ENCODE measurements at regions not wholly inside any gene's neighbourhood (a gene's known extent, or its start where the extent isn't known, plus 50 kb on each side); places are given as distances from the start of the nearest gene placed in this dataset.

- no peak overlapping the region for H4K91ac ChIP-seq (ENCODE audit: insufficient read length, low read depth, low read length)
- no peak overlapping the region for H4K8ac ChIP-seq (replicated peaks; ENCODE audit: insufficient read length, low read depth, low read length)
- Mint-ChIP-seq H3K27me3 (ENCODE audit: low read depth) (peaks cover 2% of the 10 kb centered on the region), H3K4me3 (no peak overlapping the region), H3K4me1 (peaks cover 18 to 19% of the 10 kb centered on the region in 2 experiments), H3K36me3 (ENCODE audit: insufficient read depth in 1 of 3, low read depth in 3 of 3) (no peaks in the 10 kb centered on the region; a peak in 1 of 7 replicates), H3K27ac (no peak overlapping the region), H3K9me3 (no peaks in the 10 kb centered on the region; a peak in 1 of 5 replicates)
- no peak overlapping the region for H2BK20ac ChIP-seq (ENCODE audit: low read depth, low read length, poor library complexity, severe bottlenecking)
- no peak overlapping the region for H3K56ac ChIP-seq (ENCODE audit: insufficient read length, low read depth, low read length)
- no peaks in the 10 kb centered on the region for H4K20me1 ChIP-seq (ENCODE audit: control insufficient read depth, insufficient read depth, insufficient read length)
- no peak overlapping the region for H2BK5ac ChIP-seq (ENCODE audit: insufficient read length, low read length)
- H3K9me3 ChIP-seq (ENCODE audit: control insufficient read depth, low read depth, low read length), result no peaks in the 10 kb centered on the region
- no peak overlapping the region for H3K18ac ChIP-seq (ENCODE audit: insufficient read length, low read depth, low read length)
- no peaks in the 10 kb centered on the region for H3K79me1 ChIP-seq (ENCODE audit: insufficient read depth, low read depth, low read length, poor library complexity, severe bottlenecking)
- H4K5ac ChIP-seq (ENCODE audit: insufficient read length, low read depth, low read length), result no peak overlapping the region
- no peaks in the 10 kb centered on the region for H3K79me2 ChIP-seq (ENCODE audit: insufficient read depth, low read length)
- no peak overlapping the region for H3K4me2 ChIP-seq (ENCODE audit: insufficient read depth, insufficient read length, low read length)
- no CpG with 5 or more reads among the region's 4 CpGs for WGBS (ENCODE audit: extremely low coverage, insufficient read length, low lambda C conversion rate)
- TF ChIP-seq CTCF (conservative IDR thresholded peaks at IDR 0.05), result no peak
- no peaks in the 10 kb centered on the region for H3K27me3 ChIP-seq (ENCODE audit: insufficient read depth, low read length)
- H2BK120ac ChIP-seq (ENCODE audit: low read depth, low read length, poor library complexity, severe bottlenecking), result no peak overlapping the region
- H2AK5ac ChIP-seq (ENCODE audit: insufficient read length, low read length), result no peak overlapping the region
- no peak for DNase-seq
- H2BK12ac ChIP-seq (ENCODE audit: insufficient read length, low read depth, low read length), result no peak overlapping the region
- H2BK15ac ChIP-seq (ENCODE audit: low read depth, low read length), result no peak overlapping the region
- H3T11ph ChIP-seq (ENCODE audit: low read length), result no peak overlapping the region
- no peak overlapping the region for H3K14ac ChIP-seq (ENCODE audit: insufficient read depth, low read length)
- H3K23me2 ChIP-seq (ENCODE audit: insufficient read length, low read depth, low read length, poor library complexity, severe bottlenecking), result no peaks in the 10 kb centered on the region
- no peak overlapping the region for H2AFZ ChIP-seq (ENCODE audit: low read length)
- no peak overlapping the region for H3K9ac ChIP-seq (ENCODE audit: extremely low read depth, insufficient read length, low read length)
- no peak overlapping the region for H3K4ac ChIP-seq (ENCODE audit: low read depth, low read length)
- peaks cover 3% of the 10 kb centered on the region; the same call in 1 of the 2 replicates for H3K4me1 ChIP-seq (ENCODE audit: insufficient read depth, low read length)
- H3K27ac ChIP-seq (ENCODE audit: insufficient read length, low read depth, low read length), result no peak overlapping the region
- no peak overlapping the region for H3K23ac ChIP-seq (ENCODE audit: insufficient read length, low read depth, low read length)
Observed at GRCh38 chr1:214141486-214141885, 139.5 kb upstream of the SMYD2 start.

Measured in H9 (cell line).